Naive B cell (primary cell): ENCODE measurements at regions not wholly inside any gene's neighbourhood (a gene's known extent, or its start where the extent isn't known, plus 50 kb on each side); places are given as distances from the start of the nearest gene placed in this dataset.

Experiments
- ATAC-seq, 2 donors: fragments of 150-1000 bp; cut with Tn5 transposase; 2 replicates each; pipeline ENCODE4 v1.10.0; 2021; ENCODE audit warnings: low read depth in 2 of 2, mild to moderate bottlenecking in 2 of 2, moderate library complexity in 2 of 2
- DNase-seq: peaks from one replicate; pipeline ENCODE4 v3.0.0; 2022
- H3K27ac Mint-ChIP-seq, 6 donors: one replicate each; pipeline ENCODE4 v1.8.0; 2020 to 2022; ENCODE audit warnings: mild to moderate bottlenecking in 6 of 6, mixed read lengths in 6 of 6, moderate library complexity in 5 of 6, inconsistent platforms in 2 of 6
- H3K27me3 Mint-ChIP-seq, 3 donors: one replicate each; pipeline ENCODE4 v1.8.0; 2021 to 2022; ENCODE audit warnings: mixed read lengths in 3 of 3, mild to moderate bottlenecking in 1 of 3
- H3K36me3 Mint-ChIP-seq, 2 donors: one replicate each; pipeline ENCODE4 v1.8.0; 2020 to 2022; ENCODE audit warnings: mixed read lengths in 2 of 2, inconsistent platforms in 1 of 2, mild to moderate bottlenecking in 1 of 2
- H3K4me1 Mint-ChIP-seq, 3 donors: one replicate each; pipeline ENCODE4 v1.8.0; 2020 to 2022; ENCODE audit warnings: mixed read lengths in 3 of 3, inconsistent platforms in 1 of 3, mild to moderate bottlenecking in 1 of 3, moderate library complexity in 1 of 3
- H3K4me3 Mint-ChIP-seq, 8 donors: one replicate each; pipeline ENCODE4 v1.8.0; 2020 to 2022; ENCODE audit warnings: mild to moderate bottlenecking in 8 of 8, mixed read lengths in 8 of 8, moderate library complexity in 8 of 8, inconsistent platforms in 2 of 8
- H3K9me3 Mint-ChIP-seq, 7 donors: one replicate each; pipeline ENCODE4 v1.8.0; 2020 to 2022; ENCODE audit warnings: mixed read lengths in 7 of 7, mild to moderate bottlenecking in 5 of 7, inconsistent platforms in 2 of 7, moderate library complexity in 1 of 7

GRCh38 chr6:168387426-168387825 lies 53.6 kb upstream of the SMOC2 start:
- no peak overlapping the region for H3K27ac Mint-ChIP-seq
- no peaks in the 10 kb centered on the region for H3K27me3 Mint-ChIP-seq
- no peak for DNase-seq
- no peak for ATAC-seq
- H3K4me3 Mint-ChIP-seq = no peak overlapping the region
- H3K4me1 Mint-ChIP-seq = peaks cover 0 to 4% (median 0%) of the 10 kb centered on the region in 3 donors
- H3K9me3 Mint-ChIP-seq = peaks cover 0 to 3% (median 0%) of the 10 kb centered on the region in 7 donors
- H3K36me3 Mint-ChIP-seq = no peaks in the 10 kb centered on the region

GRCh38 chr6:168387911-168388310 lies 53.1 kb upstream of the SMOC2 start:
- Mint-ChIP-seq H3K4me3 (no peak overlapping the region), H3K9me3 (peaks cover 0 to 3% (median 0%) of the 10 kb centered on the region in 7 donors), H3K4me1 (peaks cover 0 to 6% (median 0%) of the 10 kb centered on the region in 3 donors), H3K27ac (no peak overlapping the region), H3K36me3 (no peaks in the 10 kb centered on the region), H3K27me3 (no peaks in the 10 kb centered on the region)
- DNase-seq = no peak
- ATAC-seq = no peak

- H3K36me3 Mint-ChIP-seq = no peaks in the 10 kb centered on the region
- no peak for ATAC-seq
- H3K27ac Mint-ChIP-seq = peak overlapping the region in 1 of 6 donors; percentile 2
These were observed 52.0 kb upstream of the SMOC2 start for GRCh38 chr6:168388641-168389633.

GRCh38 chr6:168390749-168391420 lies 50.1 kb upstream of the SMOC2 start:
- peak overlapping the region in 1 of 6 donors; percentile 12 for H3K27ac Mint-ChIP-seq
- H3K4me3 Mint-ChIP-seq = no peak overlapping the region
- H3K36me3 Mint-ChIP-seq = no peaks in the 10 kb centered on the region
- no peak for ATAC-seq
- H3K4me1 Mint-ChIP-seq = peaks cover 0 to 6% (median 0%) of the 10 kb centered on the region in 3 donors
- no peak for DNase-seq
- peaks cover 0 to 5% (median 0%) of the 10 kb centered on the region in 3 donors for H3K27me3 Mint-ChIP-seq
- H3K9me3 Mint-ChIP-seq = no peaks in the 10 kb centered on the region

More at GRCh38 chr6:168388641-168389633, 52.0 kb upstream of the SMOC2 start:
- Mint-ChIP-seq H3K4me1 (peaks cover 0 to 6% (median 0%) of the 10 kb centered on the region in 3 donors), H3K4me3 (no peak overlapping the region), H3K9me3 (no peaks in the 10 kb centered on the region), H3K27me3 (peaks cover 0 to 1% (median 0%) of the 10 kb centered on the region in 3 donors)
- no peak for DNase-seq
